OCI-LY3 (cell line): ENCODE measurements at regions not wholly inside any gene's neighbourhood (a gene's known extent, or its start where the extent isn't known, plus 50 kb on each side); places are given as distances from the start of the nearest gene placed in this dataset.

Source experiments
- CTCF ChIP-seq: fragments of 200-600, 300-600 bp; sonication (generic); IDR thresholded peaks from 2 replicates; pipeline ENCODE4 v1.5.1; 2014; ENCODE audit warnings: antibody characterized with exemption, low read length, low read depth
- EZH2phosphoT487 ChIP-seq: fragments of 200-600 bp; shearing (Covaris generic); IDR thresholded peaks from 2 replicates; pipeline ENCODE4 v1.6.1; 2018; ENCODE audit warnings: antibody characterized with exemption, mixed run types, low read depth

GRCh38 chr3:72223116-72223515 lies 438.2 kb upstream of the PROK2 start:
- no peak for TF ChIP-seq CTCF
- TF ChIP-seq EZH2phosphoT487, result no peak
